ENCODE measurements at regions not wholly inside any gene's neighbourhood (a gene's known extent, or its start where the extent isn't known, plus 50 kb on each side); places are given as distances from the start of the nearest gene placed in this dataset.
"Not testable (repeated sequence)": the region's sequence is repeated elsewhere in the genome, so short reads cannot be mapped to it uniquely, and the experiment has no call there.

DNA sequence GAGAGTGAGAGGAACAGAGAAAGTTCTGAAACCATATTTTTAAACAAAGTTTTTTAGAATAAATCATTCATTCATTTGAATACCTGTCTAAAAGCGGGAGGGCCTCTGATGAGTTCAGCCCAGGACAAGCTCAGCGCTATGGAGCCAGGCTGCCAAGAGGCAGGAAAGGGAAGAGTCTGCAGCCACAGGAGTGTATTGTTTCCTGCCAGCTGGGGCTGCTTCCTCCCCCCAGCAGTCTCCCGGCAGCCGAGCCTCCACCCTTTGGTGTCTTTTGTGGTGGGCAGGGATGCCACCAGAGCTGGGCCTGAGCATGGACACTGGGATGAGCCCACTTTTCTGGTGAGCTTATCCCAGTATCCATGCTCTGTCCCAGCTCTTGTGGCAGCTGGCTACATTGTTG lies 199.5 kb upstream of the TPRG1 start:
- DNase-seq (ENCODE audit: low read depth in 2 of 2), result no peak

DNA sequence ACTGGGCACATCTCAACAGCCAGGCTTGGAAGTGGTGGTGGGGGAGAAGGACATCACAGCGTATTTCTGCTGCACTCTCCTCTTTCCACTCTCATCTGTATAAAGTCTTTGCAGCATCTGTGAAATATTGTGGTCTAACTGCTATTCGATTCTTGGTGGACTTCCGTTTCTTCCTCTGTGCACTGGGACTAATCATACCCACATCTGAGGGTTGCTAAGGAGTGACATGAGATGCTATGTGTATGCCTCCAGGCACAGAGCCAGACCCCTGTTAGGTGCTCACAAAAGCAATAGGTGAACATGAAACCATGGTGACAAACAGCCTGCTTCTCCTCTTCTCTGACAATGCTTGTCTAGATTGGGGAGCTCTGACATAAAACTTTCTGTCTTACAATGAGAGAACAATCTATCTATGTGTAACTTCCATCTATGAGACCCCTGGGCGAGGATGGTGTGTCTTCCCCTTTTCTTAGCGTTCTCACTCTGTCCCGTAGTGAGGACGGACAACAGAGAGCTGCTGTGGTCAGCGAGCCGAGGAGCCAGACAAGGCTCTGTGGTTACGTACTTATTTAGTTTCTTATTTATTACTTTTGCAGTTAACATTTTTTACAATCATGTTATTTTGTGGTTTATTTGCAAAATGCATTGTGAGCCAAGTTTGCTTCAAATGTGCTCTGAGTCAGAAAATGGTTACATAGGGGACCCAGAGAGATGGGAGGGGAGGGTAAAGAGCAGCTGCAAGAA lies 196.7 kb upstream of the TPRG1 start:
- DNase-seq (ENCODE audit: low read depth in 2 of 2), result no peak

DNA sequence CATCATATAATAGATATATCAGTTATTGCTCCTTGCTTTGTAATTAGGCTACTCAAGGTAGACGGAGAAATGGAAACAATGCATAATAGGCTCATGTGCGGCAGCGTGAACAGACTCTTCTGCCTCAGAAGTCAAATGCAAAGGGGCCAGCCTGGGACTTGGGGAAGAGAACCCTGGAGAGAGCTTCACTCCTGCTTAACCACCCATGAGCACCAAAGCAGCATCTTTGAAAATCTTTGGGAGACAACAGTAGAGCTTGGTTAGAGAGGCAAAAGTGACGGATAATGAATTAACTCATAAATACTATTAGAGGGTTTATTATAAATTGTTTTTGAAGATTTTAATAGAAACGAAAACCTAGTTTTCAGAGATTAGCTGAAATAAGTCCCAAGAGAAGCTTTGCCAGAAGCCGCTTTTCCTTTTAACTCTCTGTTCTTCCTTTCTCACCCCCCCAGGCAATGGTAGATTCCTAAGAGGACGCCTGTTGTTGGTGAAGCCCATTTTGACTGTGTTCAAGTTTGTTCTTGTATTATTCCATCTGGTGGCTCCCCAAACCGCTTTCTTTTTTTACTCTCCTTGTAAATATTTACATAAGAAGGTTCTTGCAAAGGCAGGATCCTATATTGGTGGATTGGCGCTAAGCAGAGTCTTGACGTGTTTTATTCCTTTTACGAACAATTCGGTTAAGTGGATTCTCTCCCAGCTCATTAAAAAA lies 196.0 kb upstream of the TPRG1 start:
- no peak for DNase-seq (ENCODE audit: low read depth in 2 of 2)

DNA sequence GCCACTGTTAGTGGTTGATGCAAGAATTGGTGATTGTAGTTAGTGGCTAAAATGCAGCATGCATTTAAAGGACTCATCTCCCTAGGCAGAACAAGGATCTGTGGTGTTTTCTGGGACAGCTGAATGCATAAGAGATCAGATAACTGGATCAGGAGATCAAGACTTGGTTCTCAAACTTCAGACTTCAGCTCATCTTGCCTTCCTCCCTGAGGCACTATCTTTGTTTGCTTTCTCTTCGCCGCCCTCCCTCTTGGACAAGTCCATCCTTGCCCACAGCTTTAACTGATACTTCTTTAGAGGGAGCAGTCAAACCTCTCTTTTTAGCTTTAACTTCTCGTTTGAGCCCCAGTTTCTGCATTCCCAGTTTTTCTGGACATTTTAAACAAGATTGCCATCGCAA lies 195.4 kb upstream of the TPRG1 start:
- DNase-seq (ENCODE audit: low read depth in 2 of 2), result no peak

DNA sequence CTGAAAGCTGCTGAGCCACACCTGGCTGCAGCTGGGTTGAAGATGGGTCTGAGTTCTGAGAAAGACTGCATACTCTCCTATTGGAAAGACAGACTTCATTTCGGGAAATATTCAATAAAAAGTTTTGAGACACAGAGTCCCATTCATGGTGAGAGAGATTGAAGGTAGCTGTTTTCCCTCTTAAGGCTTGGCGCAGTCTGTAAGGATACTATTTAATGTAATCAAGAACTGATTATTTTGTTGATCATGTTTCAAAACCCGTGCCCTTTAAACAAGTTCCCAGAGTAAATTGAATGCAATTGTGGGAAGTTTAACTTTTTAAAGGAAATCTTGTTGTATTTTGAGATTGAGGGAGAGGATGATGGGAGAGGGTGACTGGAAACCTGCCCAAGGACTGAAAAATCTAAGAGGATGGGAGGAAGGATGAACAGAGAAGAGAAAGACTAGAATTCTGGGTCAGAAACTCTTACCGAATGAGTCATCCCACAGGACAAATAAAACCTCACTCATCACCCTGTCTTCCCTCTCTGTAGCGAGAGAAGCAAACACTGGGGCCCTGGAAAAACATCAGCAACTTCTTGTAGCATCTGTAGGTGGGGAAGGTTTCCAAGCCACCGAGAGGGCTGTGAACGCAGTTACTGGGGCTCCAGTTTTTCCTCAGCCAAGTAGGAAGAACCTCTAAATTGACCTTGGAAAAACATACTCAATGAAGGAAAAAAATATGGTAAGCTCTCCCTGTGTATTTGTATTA lies 193.2 kb upstream of the TPRG1 start:
- no peak for DNase-seq (ENCODE audit: low read depth in 2 of 2)

DNA sequence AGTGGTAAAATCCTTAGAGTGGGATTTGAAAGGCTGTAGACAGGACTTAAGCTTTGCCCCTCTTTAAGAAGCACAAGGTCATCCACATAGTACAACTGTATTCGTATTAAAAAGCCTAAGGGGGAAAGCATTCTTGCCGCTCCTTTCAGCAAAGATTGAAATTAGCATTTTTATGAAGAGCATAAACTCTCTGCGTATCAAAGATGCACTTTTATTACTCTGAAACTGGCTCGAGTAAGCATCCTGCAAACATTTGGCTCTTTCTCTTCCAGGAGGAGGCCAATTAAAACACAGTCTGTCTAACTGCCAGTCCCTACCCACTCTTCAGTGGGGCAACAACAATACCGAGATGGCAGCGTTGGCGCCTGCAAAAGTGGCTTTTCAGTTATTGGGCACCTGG lies 192.5 kb upstream of the TPRG1 start:
- DNase-seq (ENCODE audit: low read depth in 2 of 2), result no peak

DNA sequence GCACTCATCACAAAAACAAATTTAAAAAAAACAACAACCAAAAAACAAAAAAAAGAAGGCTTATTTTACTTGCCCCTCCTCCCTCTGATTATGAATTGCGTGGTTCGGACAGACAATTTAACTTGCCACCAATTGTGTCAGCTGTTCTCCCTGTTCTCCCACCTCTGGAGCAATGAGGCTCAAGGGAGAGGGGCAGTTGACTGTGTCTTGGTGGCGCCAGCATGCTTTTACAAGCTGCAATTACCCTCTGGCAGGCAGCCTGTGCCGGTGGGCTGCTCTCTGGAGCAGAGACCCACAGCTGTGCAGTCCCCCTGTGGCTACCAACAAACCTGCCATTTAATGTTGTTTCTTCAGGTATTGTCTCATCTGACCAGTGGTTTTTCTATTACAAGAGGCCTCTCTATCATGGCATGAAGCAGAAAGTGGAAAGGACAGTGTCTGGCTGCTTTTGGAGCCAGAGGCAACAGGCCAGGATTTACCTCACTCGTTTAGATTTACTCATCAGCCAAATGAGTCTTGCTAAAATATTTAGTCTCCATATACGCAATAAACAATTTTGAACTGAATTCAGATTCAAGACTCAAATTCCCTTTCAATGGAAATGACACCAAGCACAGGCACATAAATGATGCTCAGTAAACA lies 192.0 kb upstream of the TPRG1 start:
- DNase-seq (ENCODE audit: low read depth in 2 of 2), result no peak

DNA sequence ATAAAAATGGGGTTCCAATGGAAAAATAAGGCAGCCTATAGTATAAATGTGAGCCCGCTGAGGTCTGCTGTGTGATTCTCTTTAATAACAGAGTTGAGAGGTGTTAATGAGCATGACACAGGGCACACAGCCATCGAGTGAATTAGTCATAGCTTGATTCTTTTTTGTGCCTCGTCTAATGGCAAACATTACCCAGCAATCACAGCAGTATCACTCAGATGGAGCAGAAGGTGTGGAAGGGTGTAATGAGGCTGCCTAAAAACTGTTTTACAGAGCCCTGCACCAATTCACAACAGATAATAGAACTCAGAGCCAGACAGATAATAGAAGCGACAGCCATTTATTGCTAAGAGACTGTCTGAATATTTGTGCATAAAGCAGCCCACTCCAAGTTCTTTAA lies 178.6 kb upstream of the TPRG1 start:
- no peak for DNase-seq (ENCODE audit: low read depth in 2 of 2)

DNA sequence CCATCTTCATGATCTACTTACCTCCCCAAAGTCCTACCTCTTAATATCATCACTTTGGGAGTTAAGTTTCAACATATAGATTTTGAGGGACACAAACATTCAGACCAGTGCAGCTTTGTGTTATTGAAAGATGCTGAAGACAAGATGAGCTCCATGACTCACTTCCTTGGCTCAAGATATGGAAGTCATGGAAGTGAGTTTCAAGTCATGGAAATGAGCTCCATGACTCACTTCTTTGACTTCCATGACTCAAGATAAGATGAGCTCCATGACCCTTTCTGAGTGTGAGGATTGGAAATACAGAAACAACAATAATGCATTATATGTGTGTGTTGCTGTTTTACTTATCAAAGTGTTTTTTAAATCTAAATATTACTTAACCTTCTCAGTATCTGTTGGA lies 170.2 kb upstream of the TPRG1 start:
- DNase-seq (ENCODE audit: low read depth in 2 of 2), result no peak

DNA sequence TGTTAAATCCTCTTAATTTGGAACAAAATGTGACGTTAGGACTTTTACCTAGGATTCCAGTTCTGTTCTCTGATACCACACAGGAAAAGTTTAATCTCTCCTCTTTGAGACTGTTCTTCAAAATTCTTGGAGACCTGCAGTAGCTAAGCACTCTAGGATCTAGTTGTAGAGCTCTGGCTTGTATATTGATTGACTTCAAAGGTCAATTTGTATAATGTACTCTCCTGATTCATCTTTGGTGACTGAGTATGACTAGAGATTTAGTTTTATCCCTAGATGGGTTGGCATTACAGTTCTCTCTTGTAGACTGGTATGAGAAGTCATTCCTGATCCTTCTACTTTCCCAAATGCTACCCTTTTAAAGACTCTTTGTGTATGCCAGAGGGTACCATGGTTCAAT lies 168.4 kb upstream of the TPRG1 start:
- no peak for DNase-seq (ENCODE audit: low read depth in 2 of 2)

DNA sequence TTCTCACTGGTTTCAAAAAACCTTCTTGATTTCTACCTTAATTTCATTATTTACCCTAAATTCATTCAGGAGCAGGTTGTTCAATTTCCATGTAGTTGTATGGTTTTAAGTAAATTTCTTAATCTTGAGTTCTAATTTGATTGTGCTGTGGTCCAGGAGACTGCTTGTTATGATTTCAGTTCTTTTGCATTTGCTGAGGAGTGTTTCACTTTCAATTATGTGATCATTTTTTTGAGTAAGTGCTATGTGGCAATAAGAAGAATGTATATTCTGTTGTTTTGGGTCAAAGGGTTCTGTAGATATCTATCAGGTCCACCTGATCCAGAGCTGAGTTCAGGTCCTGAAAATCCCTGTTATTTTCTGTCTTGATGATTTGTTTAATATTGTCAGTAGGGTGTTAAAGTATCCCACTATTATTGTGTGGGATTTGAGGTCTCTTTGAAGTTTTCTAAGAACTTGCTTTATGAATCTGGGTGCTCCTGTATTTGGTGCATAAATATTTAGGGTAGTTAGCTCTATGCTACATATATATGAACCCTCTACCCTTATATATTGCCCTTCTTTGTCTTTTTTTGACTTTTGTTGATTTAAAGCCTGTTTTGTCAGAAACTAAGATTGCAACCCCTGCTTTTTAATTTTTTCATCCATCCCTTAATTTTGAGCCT lies 158.4 kb upstream of the TPRG1 start:
- no peak for DNase-seq (ENCODE audit: low read depth in 2 of 2)

DNA sequence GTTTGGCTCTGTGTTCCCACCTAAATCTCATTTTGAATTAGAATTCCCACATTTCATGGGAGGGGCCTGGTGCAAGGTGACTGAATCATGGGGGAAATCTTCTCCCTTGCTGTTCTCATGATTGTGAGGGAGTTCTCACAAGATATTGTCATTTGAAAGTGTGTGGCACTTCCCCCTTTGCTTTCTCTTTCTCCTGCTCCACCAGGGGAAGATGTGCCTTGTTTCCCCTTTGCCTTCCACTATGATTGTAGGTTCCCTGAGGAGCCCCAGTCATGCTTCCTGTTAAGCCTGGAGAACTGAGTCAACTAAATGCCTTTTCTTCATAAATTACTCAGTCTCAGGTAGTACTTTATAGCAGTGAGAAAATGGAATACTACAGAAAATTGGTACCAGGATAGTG lies 157.2 kb upstream of the TPRG1 start:
- DNase-seq (ENCODE audit: low read depth in 2 of 2), result no peak

DNA sequence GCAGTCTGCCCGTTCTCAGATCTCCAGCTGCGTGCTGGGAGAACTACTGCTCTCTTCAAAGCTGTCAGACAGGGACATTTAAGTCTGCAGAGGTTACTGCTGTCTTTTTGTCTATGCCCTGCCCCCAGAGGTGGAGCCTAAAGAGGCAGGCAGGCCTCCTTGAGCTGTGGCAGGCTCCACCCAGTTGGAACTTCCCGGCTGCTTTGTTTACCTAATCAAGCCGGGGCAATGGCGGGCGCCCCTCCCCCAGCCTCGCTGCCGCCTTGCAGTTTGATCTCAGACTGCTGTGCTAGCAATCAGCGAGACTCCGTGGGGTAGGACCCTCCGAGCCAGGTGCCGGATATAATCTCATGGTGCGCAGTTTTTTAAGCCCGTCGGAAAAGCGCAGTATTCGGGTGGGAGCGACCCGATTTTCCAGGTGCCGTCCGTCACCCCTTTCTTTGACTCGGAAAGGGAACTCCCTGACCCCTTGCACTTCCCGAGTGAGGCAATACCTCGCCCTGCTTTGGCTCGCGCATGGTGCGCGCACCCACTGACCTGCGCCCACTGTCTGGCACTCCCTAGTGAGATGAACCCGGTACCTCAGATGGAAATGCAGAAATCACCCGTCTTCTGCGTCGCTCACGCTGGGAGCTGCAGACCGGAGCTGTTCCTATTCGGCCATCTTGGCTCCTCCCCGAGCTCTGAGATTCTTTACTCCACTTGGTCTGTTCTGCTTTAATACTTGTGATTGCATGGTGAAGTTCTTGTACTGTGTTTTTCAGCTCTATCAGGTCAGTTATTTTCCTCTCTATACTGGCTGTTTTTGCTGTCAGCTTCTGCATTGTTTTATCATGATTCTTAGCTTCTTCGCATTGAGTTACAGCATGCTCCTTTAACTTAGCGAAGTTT lies 148.9 kb upstream of the TPRG1 start:
- not testable (repeated sequence) for DNase-seq (ENCODE audit: low read depth in 2 of 2)

DNA sequence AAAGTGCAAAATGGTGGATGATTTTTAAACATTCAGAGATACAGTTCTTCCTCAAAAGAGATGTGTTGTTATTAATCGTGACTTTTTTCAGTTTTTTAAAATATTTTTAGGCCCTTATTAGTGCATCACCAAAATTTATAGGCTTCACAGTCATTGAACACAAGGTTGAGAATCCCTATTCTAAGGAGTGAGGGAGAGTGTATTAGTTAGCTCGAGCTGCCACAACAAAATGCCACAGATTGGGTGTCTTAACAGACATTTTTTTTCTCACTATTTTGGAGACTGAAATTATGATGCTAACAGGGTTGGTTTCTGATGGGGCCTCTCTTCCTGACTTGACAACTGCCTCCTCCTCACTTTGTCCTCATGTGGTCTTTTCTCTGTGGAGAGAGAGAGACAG lies 145.9 kb upstream of the TPRG1 start:
- DNase-seq (ENCODE audit: low read depth in 2 of 2), result no peak

DNA sequence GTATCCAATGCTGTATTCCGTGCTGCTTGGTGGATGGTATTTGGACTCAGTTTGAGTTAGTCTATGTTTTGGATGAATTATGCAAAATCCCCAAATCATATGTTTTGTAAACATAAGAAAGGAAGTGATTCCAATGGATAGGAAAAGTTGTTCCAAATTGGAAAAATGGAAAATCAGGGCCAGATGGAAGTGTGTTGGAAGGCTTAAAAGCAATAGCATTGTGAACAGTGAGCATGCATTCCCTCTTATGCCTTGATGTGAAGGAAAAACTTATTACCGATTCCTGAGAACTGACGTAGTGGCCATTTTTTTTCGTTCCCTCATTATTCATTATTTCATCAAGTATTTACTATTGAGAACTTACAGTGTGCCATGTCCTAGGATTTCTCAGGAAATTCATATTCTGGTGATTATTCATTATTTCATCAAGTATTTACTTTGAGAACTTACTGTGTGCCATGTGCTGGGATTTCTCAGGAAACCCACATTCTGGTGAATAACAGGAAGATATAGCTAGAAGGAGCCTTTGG lies 144.1 kb upstream of the TPRG1 start:
- no peak for DNase-seq (ENCODE audit: low read depth in 2 of 2)

DNA sequence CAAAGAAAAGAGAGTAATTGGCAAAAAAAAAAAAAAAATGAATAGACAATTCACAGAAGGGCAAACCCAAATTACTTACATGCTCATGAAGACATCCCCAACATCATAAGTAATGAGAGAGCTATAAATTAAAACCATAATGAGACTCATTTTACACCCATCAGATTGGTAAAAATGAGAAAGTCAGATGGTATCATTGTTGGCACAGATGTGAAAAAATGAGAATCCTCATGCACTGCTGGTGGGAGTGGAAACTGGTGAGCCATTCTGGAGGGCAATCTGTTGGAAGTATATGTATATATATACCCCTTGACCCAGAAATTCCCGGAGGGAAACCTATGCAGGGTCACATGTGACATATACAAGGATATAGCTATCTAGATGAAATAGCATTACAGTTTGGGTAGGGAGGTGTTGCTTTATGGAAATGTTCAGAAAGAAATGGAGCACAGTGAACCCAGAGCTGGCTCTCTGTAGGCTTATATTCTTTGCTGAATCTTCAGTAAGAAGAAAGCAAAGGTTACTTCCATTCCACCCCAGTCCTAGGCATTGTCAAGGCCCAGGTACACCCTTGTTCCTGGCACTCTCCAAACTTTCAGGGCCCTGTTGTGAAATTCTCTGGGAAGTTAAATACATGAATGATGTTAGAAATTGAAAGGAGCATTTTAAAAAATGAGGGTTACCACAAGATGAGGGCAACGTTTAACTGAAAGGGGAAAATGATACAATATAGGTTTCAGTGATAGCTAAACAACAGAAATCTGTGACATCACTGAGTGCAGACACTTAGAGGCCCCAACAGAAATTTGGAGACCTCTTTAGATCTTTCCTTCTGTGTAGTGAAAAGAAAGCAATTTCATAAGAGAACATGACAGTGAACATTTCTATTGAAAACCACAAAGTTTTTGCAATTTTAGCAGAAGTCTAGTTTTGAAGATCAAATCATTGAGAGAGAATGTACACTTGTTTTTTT lies 132.7 kb upstream of the TPRG1 start:
- DNase-seq (ENCODE audit: low read depth in 2 of 2), result no peak

DNA sequence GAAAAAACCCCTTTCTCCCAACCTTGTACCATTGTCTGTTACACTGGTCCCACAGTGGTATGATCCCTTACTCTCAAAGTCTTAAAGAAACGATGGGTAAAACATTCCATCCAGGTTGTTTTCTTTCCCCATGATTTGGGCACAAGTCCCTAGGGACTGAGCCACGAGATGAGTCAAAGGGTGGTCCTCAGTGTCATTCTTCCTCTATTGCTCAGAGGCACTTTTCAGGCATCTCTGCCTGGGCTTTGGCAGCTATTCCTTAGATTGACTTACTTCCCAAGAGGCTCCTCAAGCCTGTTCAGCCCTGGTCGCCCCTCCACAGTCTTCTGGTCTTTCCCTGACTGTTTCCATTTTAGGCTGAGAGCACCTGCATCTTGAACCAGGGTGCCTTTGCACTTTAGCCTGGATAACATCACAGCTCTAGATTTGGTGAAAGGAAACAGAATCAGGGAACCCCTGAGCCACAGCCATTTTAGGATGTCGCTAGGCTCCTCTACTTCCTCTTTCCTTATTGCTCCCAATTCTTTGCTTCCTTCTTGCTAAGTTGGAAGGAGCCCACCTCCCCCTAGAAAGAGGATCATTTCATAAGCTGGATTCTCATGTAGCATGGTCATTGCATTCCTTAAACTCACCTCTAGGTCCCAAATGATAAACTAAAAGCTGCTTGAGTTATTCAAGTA lies 131.0 kb upstream of the TPRG1 start:
- DNase-seq (ENCODE audit: low read depth in 2 of 2), result no peak

DNA sequence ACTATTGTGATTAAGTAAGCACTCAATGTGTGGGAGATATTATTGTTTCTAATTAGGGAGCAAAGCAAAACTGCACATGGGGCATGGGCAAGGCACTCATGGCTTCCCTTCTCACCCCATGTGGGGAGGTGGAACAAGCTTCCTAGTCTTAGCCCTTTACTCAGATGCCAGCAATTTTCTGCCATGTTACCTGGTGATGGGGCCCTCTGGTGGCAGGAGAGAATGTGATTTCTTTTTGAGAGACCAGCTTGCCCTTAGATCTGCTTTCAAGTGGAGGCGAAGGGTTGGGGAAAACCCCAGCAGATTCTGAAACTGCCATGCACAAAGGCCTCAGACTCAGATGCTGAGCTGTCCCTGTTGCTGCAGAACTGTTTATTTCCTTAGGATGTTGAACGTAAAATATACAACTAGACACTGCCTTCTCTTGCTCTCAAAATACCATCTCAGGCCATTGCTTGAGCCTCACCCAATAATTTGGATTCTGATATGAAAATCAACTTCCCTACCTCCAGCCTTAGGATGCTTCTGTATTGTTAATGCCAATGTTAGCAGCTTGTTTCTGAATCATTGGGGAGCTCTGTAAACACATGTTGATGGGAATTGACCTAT lies 130.2 kb upstream of the TPRG1 start:
- peak; percentile 57 to 74 for DNase-seq (ENCODE audit: low read depth in 2 of 2)

Measured in stimulated activated CD4-positive, alpha-beta T cell treated with anti-CD3 and anti-CD28 coated beads, Interleukin-15, amount 100 ng/mL, for 48 hours (primary cell).